ENCODE measurements at regions not wholly inside any gene's neighbourhood (a gene's known extent, or its start where the extent isn't known, plus 50 kb on each side); places are given as distances from the start of the nearest gene placed in this dataset.

DNA sequence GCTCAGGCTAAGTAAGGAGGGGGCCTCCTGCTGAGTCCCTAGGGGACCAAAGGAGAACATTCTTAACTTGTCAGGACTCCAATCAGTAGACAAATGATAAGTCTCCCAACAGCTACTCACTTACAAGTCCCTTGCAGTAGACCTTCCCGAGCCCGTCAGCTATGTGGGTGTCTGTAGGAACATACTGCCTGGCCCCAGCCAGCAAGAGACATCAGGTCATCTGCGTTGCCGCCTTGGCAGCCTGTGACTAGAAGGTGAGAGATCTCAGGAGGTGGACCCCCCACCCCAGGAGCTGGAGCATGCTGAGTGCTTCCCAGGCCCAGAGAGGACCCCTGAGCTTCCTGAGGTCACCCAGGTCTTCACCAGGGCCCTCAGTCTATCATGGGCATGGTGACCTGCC is 250.5 kb downstream of the C1orf94 start:
- TF ChIP-seq POLR2AphosphoS5 (IDR thresholded peaks at IDR 0.05; ENCODE audit: low read depth, low read length) (no peak), POLR2A (IDR thresholded peaks at IDR 0.05; ENCODE audit: low read depth, low read length) (no peak), TAF1 (IDR thresholded peaks at IDR 0.05; ENCODE audit: low read depth, low read length) (no peak), SPI1 (IDR thresholded peaks at IDR 0.05; ENCODE audit: low read depth, low read length) (no peak), PAX5 (IDR thresholded peaks at IDR 0.05; ENCODE audit: insufficient read depth, low read length, severe bottlenecking) (no peak), POU2F2 (IDR thresholded peaks at IDR 0.05; ENCODE audit: low read depth, low read length) (no peak)

Measured in GM12891 (cell line).